ENCODE measurements at regions not wholly inside any gene's neighbourhood (a gene's known extent, or its start where the extent isn't known, plus 50 kb on each side); places are given as distances from the start of the nearest gene placed in this dataset.

- no peak overlapping the region for H3K27ac ChIP-seq
- ChIA-PET CTCF (no interaction called here), POLR2A (ENCODE audit: low non-redundant PET) (no interaction called here)
- TF ChIP-seq CTCF (conservative IDR thresholded peaks at IDR 0.05; ENCODE audit: low read depth) = no peak
- no peak for DNase-seq (ENCODE audit: low spot score)
Measured at GRCh38 chr3:164278550-164278949, 799.7 kb downstream of the SI start.

- no peak for DNase-seq (ENCODE audit: low spot score)
- CTCF ChIA-PET = no interaction called here
- no peak for TF ChIP-seq CTCF (conservative IDR thresholded peaks at IDR 0.05; ENCODE audit: low read depth)
- POLR2A ChIA-PET (ENCODE audit: low non-redundant PET) = no interaction called here
- no peak overlapping the region for H3K27ac ChIP-seq
Measured at GRCh38 chr3:164267053-164267452, 811.2 kb downstream of the SI start.

- TF ChIP-seq CTCF (conservative IDR thresholded peaks at IDR 0.05; ENCODE audit: low read depth) = no peak
- no peak overlapping the region for H3K27ac ChIP-seq
- ChIA-PET POLR2A (ENCODE audit: low non-redundant PET) (no interaction called here), CTCF (interaction anchor here (0.8 kb wide), 1 partner anchor 137 kb away, joined by 3 read pairs; no protein-coding TSS in a partner anchor)
- no peak for DNase-seq (ENCODE audit: low spot score)
Measured at GRCh38 chr3:164250923-164251322, 827.4 kb downstream of the SI start.

- CTCF ChIA-PET = no interaction called here
- TF ChIP-seq CTCF (conservative IDR thresholded peaks at IDR 0.05; ENCODE audit: low read depth) = no peak
- DNase-seq (ENCODE audit: low spot score) = no peak
- no peak overlapping the region for H3K27ac ChIP-seq
- POLR2A ChIA-PET (ENCODE audit: low non-redundant PET) = no interaction called here
Measured at GRCh38 chr3:164236851-164237250, 841.4 kb downstream of the SI start.

GRCh38 chr3:164235289-164236028, 842.8 kb downstream of the SI start:
- no peak overlapping the region for H3K27ac ChIP-seq
- ChIA-PET CTCF (interaction anchor here (0.6 kb wide), 1 partner anchor 10 kb away, joined by 8 read pairs; no protein-coding TSS in a partner anchor), POLR2A (ENCODE audit: low non-redundant PET) (no interaction called here)
- DNase-seq (ENCODE audit: low spot score) = no peak
- TF ChIP-seq CTCF (conservative IDR thresholded peaks at IDR 0.05; ENCODE audit: low read depth) = no peak

- TF ChIP-seq CTCF (conservative IDR thresholded peaks at IDR 0.05; ENCODE audit: low read depth) = no peak
- no peak for DNase-seq (ENCODE audit: low spot score)
- ChIA-PET POLR2A (ENCODE audit: low non-redundant PET) (no interaction called here), CTCF (no interaction called here)
- no peak overlapping the region for H3K27ac ChIP-seq
Measured at GRCh38 chr3:164233951-164234350, 844.3 kb downstream of the SI start.
